ENCODE measurements at regions not wholly inside any gene's neighbourhood (a gene's known extent, or its start where the extent isn't known, plus 50 kb on each side); places are given as distances from the start of the nearest gene placed in this dataset.

DNA sequence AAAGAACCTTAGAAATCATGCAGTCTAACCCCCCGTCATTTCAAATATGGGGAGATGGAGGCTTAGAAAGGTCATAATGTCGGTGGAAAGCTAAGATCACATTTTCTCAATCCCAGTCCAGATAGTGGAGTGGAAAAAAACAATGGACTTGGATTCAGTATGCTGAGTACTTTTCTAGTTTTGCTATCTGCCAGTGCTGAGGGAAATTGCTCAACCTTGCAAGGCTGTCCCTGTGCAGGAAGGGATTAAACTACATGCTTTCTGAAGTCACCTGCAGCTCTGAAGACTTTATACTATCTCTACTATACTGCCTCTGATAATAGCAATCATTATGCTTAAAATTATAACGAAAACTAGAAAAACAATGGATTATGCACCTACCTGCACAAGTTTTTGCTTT, 272.8 kb downstream of the LRIG3 start:
- Histone ChIP-seq H3K9me3 (ENCODE audit: control extremely low read depth in 1 of 5, control insufficient read depth in 4 of 5, insufficient read depth in 2 of 5, low read depth in 1 of 5, low read length in 4 of 5) (no peaks in the 10 kb centered on the region), H3K4me1 (ENCODE audit: control extremely low read depth in 1 of 4, control insufficient read depth in 4 of 4, insufficient read depth in 4 of 4, low read length in 3 of 4) (no peaks in the 10 kb centered on the region), H3K36me3 (ENCODE audit: control insufficient read depth in 4 of 4, insufficient read depth in 4 of 4, low read length in 3 of 4) (no peaks in the 10 kb centered on the region), H3K27me3 (replicated peaks in 2 of 5; ENCODE audit: control insufficient read depth in 4 of 5, insufficient read depth in 5 of 5, low read length in 4 of 5) (no peaks in the 10 kb centered on the region), H3K27ac (ENCODE audit: insufficient read depth in 1 of 2, low read depth in 1 of 2, low read length in 2 of 2, poor library complexity in 1 of 2, severe bottlenecking in 2 of 2) (no peak overlapping the region), H3K4me3 (ENCODE audit: control insufficient read depth in 1 of 7, extremely low read depth in 1 of 7, insufficient read depth in 4 of 7, low read depth in 2 of 7, low read length in 6 of 7) (no peak overlapping the region)
- 89% methylated on average over 2 of the region's 3 CpGs for WGBS (ENCODE audit: insufficient coverage)
- POLR2A ChIA-PET, result no interaction called here
- CTCF ChIA-PET, result no interaction called here
- no peak for DNase-seq

DNA sequence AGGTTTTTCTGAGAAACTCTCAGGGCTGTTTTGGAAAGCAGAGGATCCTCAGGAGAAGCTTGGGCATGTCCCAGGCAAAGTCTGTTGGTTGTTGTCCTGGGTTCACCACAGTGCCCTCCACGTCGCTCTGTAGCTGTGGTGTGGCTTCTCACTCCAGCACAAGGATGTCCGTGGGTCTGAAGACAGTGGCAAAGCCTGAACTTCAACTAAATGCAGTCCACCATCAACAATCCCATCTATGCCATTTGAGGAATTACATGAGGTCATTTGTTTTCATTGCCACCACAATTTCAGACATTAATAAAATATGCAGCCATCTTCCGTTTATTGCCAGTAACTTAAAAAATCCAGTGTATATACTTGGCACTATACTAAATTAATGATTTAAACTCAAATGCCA, 272.1 kb downstream of the LRIG3 start:
- Histone ChIP-seq H3K36me3 (ENCODE audit: control insufficient read depth in 4 of 4, insufficient read depth in 4 of 4, low read length in 3 of 4) (no peaks in the 10 kb centered on the region), H3K4me1 (ENCODE audit: control extremely low read depth in 1 of 4, control insufficient read depth in 4 of 4, insufficient read depth in 4 of 4, low read length in 3 of 4) (no peaks in the 10 kb centered on the region), H3K4me3 (ENCODE audit: control insufficient read depth in 1 of 7, extremely low read depth in 1 of 7, insufficient read depth in 4 of 7, low read depth in 2 of 7, low read length in 6 of 7) (no peak overlapping the region), H3K27me3 (replicated peaks in 2 of 5; ENCODE audit: control insufficient read depth in 4 of 5, insufficient read depth in 5 of 5, low read length in 4 of 5) (no peaks in the 10 kb centered on the region), H3K27ac (ENCODE audit: insufficient read depth in 1 of 2, low read depth in 1 of 2, low read length in 2 of 2, poor library complexity in 1 of 2, severe bottlenecking in 2 of 2) (no peak overlapping the region), H3K9me3 (ENCODE audit: control extremely low read depth in 1 of 5, control insufficient read depth in 4 of 5, insufficient read depth in 2 of 5, low read depth in 1 of 5, low read length in 4 of 5) (peaks cover 0 to 2% (median 0%) of the 10 kb centered on the region in 5 experiments)
- no peak for DNase-seq
- WGBS (ENCODE audit: insufficient coverage), result 93% methylated on average over 3 of the region's 4 CpGs
- ChIA-PET POLR2A (no interaction called here), CTCF (no interaction called here)

DNA sequence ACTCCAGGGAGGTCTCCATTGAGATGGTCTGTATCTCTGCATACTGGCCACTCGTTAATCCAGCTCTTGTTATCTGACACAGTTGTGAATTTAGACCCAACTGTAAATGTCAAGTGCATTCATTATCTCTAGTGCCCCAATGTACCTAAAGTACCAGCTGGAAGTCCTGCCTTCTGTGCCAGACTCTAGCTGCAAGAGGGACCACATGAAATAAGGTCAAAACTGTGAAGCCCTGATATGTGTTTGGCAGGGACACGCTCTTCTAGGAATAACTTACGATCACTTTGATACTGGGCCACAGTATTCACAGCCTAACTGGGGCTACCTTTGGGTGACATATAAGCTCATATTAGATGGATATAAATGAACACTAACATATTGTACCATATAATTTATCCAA, 268.5 kb downstream of the LRIG3 start:
- WGBS (ENCODE audit: insufficient coverage), result 94% methylated on average over 3 of the region's 3 CpGs
- no peaks in the 10 kb centered on the region for H3K36me3 ChIP-seq (ENCODE audit: control insufficient read depth in 4 of 4, insufficient read depth in 4 of 4, low read length in 3 of 4)
- peaks cover 0 to 10% (median 5%) of the 10 kb centered on the region in 5 experiments for H3K9me3 ChIP-seq (ENCODE audit: control extremely low read depth in 1 of 5, control insufficient read depth in 4 of 5, insufficient read depth in 2 of 5, low read depth in 1 of 5, low read length in 4 of 5)
- no peak overlapping the region for H3K4me3 ChIP-seq (ENCODE audit: control insufficient read depth in 1 of 7, extremely low read depth in 1 of 7, insufficient read depth in 4 of 7, low read depth in 2 of 7, low read length in 6 of 7)
- no peaks in the 10 kb centered on the region for H3K4me1 ChIP-seq (ENCODE audit: control extremely low read depth in 1 of 4, control insufficient read depth in 4 of 4, insufficient read depth in 4 of 4, low read length in 3 of 4)
- H3K27me3 ChIP-seq (replicated peaks in 2 of 5; ENCODE audit: control insufficient read depth in 4 of 5, insufficient read depth in 5 of 5, low read length in 4 of 5), result no peaks in the 10 kb centered on the region
- DNase-seq, result no peak
- CTCF ChIA-PET, result no interaction called here
- H3K27ac ChIP-seq (ENCODE audit: insufficient read depth in 1 of 2, low read depth in 1 of 2, low read length in 2 of 2, poor library complexity in 1 of 2, severe bottlenecking in 2 of 2), result no peak overlapping the region
- POLR2A ChIA-PET, result no interaction called here

DNA sequence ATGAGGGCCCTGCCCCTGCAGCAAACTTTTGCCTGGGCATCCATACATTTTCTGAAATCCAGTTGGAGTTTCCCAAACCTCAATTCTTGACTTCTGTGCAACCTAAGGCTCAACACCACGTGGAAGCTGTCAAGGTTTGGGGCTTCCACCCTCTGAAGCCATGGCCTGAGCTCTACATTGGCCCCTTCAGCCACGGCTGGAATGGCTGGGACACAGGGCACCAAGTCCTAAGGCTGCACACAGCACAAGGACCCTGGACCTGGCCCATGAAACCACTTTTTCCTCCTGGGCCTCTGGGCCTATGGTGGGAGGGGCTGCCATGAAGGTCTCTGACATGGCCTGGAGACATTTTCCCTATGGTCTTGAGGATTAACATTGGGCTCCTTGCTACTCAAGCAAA, 266.3 kb downstream of the LRIG3 start:
- H3K4me3 ChIP-seq (ENCODE audit: control insufficient read depth in 1 of 7, extremely low read depth in 1 of 7, insufficient read depth in 4 of 7, low read depth in 2 of 7, low read length in 6 of 7), result no peak overlapping the region
- ChIA-PET POLR2A (no interaction called here), CTCF (no interaction called here)
- no peaks in the 10 kb centered on the region for H3K27me3 ChIP-seq (replicated peaks in 2 of 5; ENCODE audit: control insufficient read depth in 4 of 5, insufficient read depth in 5 of 5, low read length in 4 of 5)
- H3K27ac ChIP-seq (ENCODE audit: insufficient read depth in 1 of 2, low read depth in 1 of 2, low read length in 2 of 2, poor library complexity in 1 of 2, severe bottlenecking in 2 of 2), result no peak overlapping the region
- no peaks in the 10 kb centered on the region for H3K36me3 ChIP-seq (ENCODE audit: control insufficient read depth in 4 of 4, insufficient read depth in 4 of 4, low read length in 3 of 4)
- 67% methylated on average over 2 of the region's 2 CpGs for WGBS (ENCODE audit: insufficient coverage)
- H3K4me1 ChIP-seq (ENCODE audit: control extremely low read depth in 1 of 4, control insufficient read depth in 4 of 4, insufficient read depth in 4 of 4, low read length in 3 of 4), result no peaks in the 10 kb centered on the region
- peaks cover 0 to 10% (median 5%) of the 10 kb centered on the region in 5 experiments for H3K9me3 ChIP-seq (ENCODE audit: control extremely low read depth in 1 of 5, control insufficient read depth in 4 of 5, insufficient read depth in 2 of 5, low read depth in 1 of 5, low read length in 4 of 5)
- no peak for DNase-seq

DNA sequence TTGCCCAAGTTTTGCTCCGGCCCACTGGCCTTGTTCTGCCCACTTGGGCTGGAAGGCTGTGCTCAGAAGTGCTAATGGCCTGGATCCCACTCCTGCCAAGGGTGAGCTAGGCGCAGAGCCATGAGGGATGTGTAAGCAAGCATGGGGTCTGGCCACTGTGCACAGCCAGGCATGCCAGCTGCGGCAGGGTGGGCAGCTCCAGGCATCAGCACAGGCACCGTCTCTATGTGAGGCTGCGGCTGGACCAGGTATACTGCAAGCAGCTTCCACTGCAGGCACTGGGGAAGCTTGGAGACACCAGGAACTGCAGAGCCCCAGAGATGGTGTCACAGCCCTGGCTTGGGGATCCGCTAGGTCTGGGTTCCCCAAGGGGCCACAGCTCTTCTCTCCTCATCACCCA, 264.9 kb downstream of the LRIG3 start:
- POLR2A ChIA-PET, result no interaction called here
- WGBS (ENCODE audit: insufficient coverage), result 93% methylated on average over 6 of the region's 6 CpGs
- no peak for DNase-seq

DNA sequence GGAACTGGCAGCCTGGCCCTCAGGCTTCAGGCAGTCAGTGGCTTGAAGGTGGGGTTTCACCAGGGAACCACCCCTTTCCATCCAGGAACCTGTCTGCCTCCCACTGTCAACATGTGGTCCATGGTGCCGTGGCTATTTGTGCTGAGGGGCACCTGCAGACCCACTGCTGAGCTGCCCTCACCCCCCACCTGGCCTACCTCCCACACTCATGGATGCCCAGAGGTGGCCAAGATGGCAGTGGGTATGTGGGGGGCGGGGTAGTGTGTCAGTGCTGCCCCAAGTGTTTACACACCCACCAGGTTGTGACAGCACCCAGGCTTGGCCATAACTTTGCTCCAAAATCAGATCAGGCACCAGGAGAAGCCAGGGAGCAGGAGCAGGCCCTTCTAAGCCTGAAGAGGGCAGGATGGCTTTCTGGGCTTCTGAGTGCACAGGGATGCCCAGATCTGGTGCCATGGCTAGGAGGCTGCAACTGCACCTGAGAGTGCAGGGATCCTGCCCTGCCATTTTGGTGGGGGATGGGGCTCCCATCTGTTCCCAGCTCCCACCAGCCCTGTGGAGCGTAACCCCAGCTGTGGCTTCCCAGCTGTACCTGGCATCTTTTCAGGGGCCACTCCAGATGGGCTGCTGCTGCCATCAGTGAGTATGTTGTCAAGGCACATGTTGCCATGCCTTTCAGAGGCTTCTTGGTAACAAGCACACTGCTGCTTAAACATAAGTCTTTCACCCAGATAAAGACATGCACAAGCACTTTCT, 263.9 kb downstream of the LRIG3 start:
- no peak overlapping the region for H3K27ac ChIP-seq (ENCODE audit: insufficient read depth in 1 of 2, low read depth in 1 of 2, low read length in 2 of 2, poor library complexity in 1 of 2, severe bottlenecking in 2 of 2)
- POLR2A ChIA-PET, result no interaction called here
- CTCF ChIA-PET, result no interaction called here
- H3K27me3 ChIP-seq (replicated peaks in 2 of 5; ENCODE audit: control insufficient read depth in 4 of 5, insufficient read depth in 5 of 5, low read length in 4 of 5), result no peaks in the 10 kb centered on the region
- 100% methylated on average over 3 of the region's 3 CpGs for WGBS (ENCODE audit: insufficient coverage)
- no peak for DNase-seq
- peaks cover 0 to 10% (median 5%) of the 10 kb centered on the region in 5 experiments for H3K9me3 ChIP-seq (ENCODE audit: control extremely low read depth in 1 of 5, control insufficient read depth in 4 of 5, insufficient read depth in 2 of 5, low read depth in 1 of 5, low read length in 4 of 5)
- no peaks in the 10 kb centered on the region for H3K4me1 ChIP-seq (ENCODE audit: control extremely low read depth in 1 of 4, control insufficient read depth in 4 of 4, insufficient read depth in 4 of 4, low read length in 3 of 4)
- H3K36me3 ChIP-seq (ENCODE audit: control insufficient read depth in 4 of 4, insufficient read depth in 4 of 4, low read length in 3 of 4), result no peaks in the 10 kb centered on the region
- no peak overlapping the region for H3K4me3 ChIP-seq (ENCODE audit: control insufficient read depth in 1 of 7, extremely low read depth in 1 of 7, insufficient read depth in 4 of 7, low read depth in 2 of 7, low read length in 6 of 7)

More for the DNA sequence above, 264.9 kb downstream of the LRIG3 start:
- no peaks in the 10 kb centered on the region for H3K27me3 ChIP-seq (replicated peaks in 2 of 5; ENCODE audit: control insufficient read depth in 4 of 5, insufficient read depth in 5 of 5, low read length in 4 of 5)
- H3K27ac ChIP-seq (ENCODE audit: insufficient read depth in 1 of 2, low read depth in 1 of 2, low read length in 2 of 2, poor library complexity in 1 of 2, severe bottlenecking in 2 of 2), result no peak overlapping the region
- H3K36me3 ChIP-seq (ENCODE audit: control insufficient read depth in 4 of 4, insufficient read depth in 4 of 4, low read length in 3 of 4), result no peaks in the 10 kb centered on the region
- peaks cover 0 to 10% (median 5%) of the 10 kb centered on the region in 5 experiments for H3K9me3 ChIP-seq (ENCODE audit: control extremely low read depth in 1 of 5, control insufficient read depth in 4 of 5, insufficient read depth in 2 of 5, low read depth in 1 of 5, low read length in 4 of 5)
- H3K4me3 ChIP-seq (ENCODE audit: control insufficient read depth in 1 of 7, extremely low read depth in 1 of 7, insufficient read depth in 4 of 7, low read depth in 2 of 7, low read length in 6 of 7), result no peak overlapping the region
- CTCF ChIA-PET, result no interaction called here
- no peaks in the 10 kb centered on the region for H3K4me1 ChIP-seq (ENCODE audit: control extremely low read depth in 1 of 4, control insufficient read depth in 4 of 4, insufficient read depth in 4 of 4, low read length in 3 of 4)

DNA sequence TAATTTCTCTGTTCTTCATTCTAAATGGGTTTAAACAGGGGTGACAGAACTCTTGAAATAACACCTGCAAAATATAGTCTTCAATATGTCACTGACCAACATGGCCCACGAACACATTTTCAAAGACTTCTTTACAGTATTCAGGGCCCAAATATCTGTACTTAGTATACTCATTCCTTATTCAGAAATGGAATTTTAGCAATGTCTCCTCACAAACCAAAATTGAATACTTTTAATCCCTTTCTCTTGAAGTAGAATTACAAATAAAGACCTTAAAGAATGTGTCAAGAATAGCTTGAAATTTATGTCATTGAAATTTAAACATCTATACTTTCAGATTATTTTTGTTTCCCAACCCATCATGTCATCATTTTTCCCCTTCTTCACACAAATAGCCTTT, 263.1 kb downstream of the LRIG3 start:
- ChIA-PET POLR2A (no interaction called here), CTCF (no interaction called here)
- Histone ChIP-seq H3K27ac (ENCODE audit: insufficient read depth in 1 of 2, low read depth in 1 of 2, low read length in 2 of 2, poor library complexity in 1 of 2, severe bottlenecking in 2 of 2) (no peak overlapping the region), H3K4me1 (ENCODE audit: control extremely low read depth in 1 of 4, control insufficient read depth in 4 of 4, insufficient read depth in 4 of 4, low read length in 3 of 4) (no peaks in the 10 kb centered on the region), H3K4me3 (ENCODE audit: control insufficient read depth in 1 of 7, extremely low read depth in 1 of 7, insufficient read depth in 4 of 7, low read depth in 2 of 7, low read length in 6 of 7) (no peak overlapping the region), H3K9me3 (ENCODE audit: control extremely low read depth in 1 of 5, control insufficient read depth in 4 of 5, insufficient read depth in 2 of 5, low read depth in 1 of 5, low read length in 4 of 5) (peaks cover 0 to 10% (median 5%) of the 10 kb centered on the region in 5 experiments), H3K36me3 (ENCODE audit: control insufficient read depth in 4 of 4, insufficient read depth in 4 of 4, low read length in 3 of 4) (no peaks in the 10 kb centered on the region), H3K27me3 (replicated peaks in 2 of 5; ENCODE audit: control insufficient read depth in 4 of 5, insufficient read depth in 5 of 5, low read length in 4 of 5) (no peaks in the 10 kb centered on the region)
- DNase-seq, result no peak
- WGBS (ENCODE audit: insufficient coverage), result 80% methylated on average over 1 of the region's 1 CpG
